ENCODE measurements at regions not wholly inside any gene's neighbourhood (a gene's known extent, or its start where the extent isn't known, plus 50 kb on each side); places are given as distances from the start of the nearest gene placed in this dataset.
A peak's percentile ranks its signal among the peaks of the same experiment; 100 is the strongest.

- TF ChIP-seq ZBTB11 (CRISPR knock-in tag; IDR thresholded peaks at IDR 0.05) = no peak
- 0 out of 2 replicates have a peak, but pooled peaks have one; percentile 10 for TF ChIP-seq NFATC3 (IDR thresholded peaks at IDR 0.05)
- no peak for TF ChIP-seq RNF219 (CRISPR knock-in tag; IDR thresholded peaks at IDR 0.05)
- no peak for TF ChIP-seq MTF1 (CRISPR knock-in tag; IDR thresholded peaks at IDR 0.05; ENCODE audit: borderline replicate concordance)
- TF ChIP-seq HNRNPL (IDR thresholded peaks at IDR 0.05; ENCODE audit: low read depth, low read length) = no peak
- 0 out of 2 replicates have a peak, but pooled peaks have one; percentile 34 for TF ChIP-seq GTF2E2 (tag; IDR thresholded peaks at IDR 0.05)
- TF ChIP-seq ADNP (tag; IDR thresholded peaks at IDR 0.05) = no peak
- TF ChIP-seq WHSC1 (IDR thresholded peaks at IDR 0.05; ENCODE audit: low read length) = no peak
- no peak for TF ChIP-seq ATF6 (CRISPR knock-in tag; IDR thresholded peaks at IDR 0.05)
- no peak for TF ChIP-seq HSF4 (CRISPR knock-in tag; IDR thresholded peaks at IDR 0.05; ENCODE audit: borderline replicate concordance)
- no peak for TF ChIP-seq MLLT1 (IDR thresholded peaks at IDR 0.05)
- TF ChIP-seq POLR3A (IDR thresholded peaks at IDR 0.05; ENCODE audit: borderline replicate concordance, extremely low read depth, insufficient read depth, insufficient read length) = no peak
- TF ChIP-seq ELF4 (CRISPR knock-in tag; IDR thresholded peaks at IDR 0.05) = no peak
- TF ChIP-seq ZSCAN32 (CRISPR knock-in tag; IDR thresholded peaks at IDR 0.05) = no peak
- TF ChIP-seq NRF1 (conservative IDR thresholded peaks at IDR 0.05 in 1 of 2, IDR thresholded peaks at IDR 0.05 in 1 of 2) = no peak
- TF ChIP-seq ZBTB34 (CRISPR knock-in tag; IDR thresholded peaks at IDR 0.05) = no peak
Observed at GRCh38 chr5:72565513-72566289, 58.5 kb upstream of the ZNF366 start (continued).
